ENCODE measurements at regions not wholly inside any gene's neighbourhood (a gene's known extent, or its start where the extent isn't known, plus 50 kb on each side); places are given as distances from the start of the nearest gene placed in this dataset.

GRCh38 chr1:244154872-244155531 is 103.9 kb downstream of the ZBTB18 start:
- TF ChIP-seq TSHZ2 (CRISPR knock-in tag; IDR thresholded peaks at IDR 0.05), result no peak
- TF ChIP-seq PPARA (CRISPR knock-in tag; IDR thresholded peaks at IDR 0.05; ENCODE audit: borderline replicate concordance), result no peak
- TF ChIP-seq ESRRG (CRISPR knock-in tag; IDR thresholded peaks at IDR 0.05), result no peak
- no peak for TF ChIP-seq ZNF8 (CRISPR knock-in tag; IDR thresholded peaks at IDR 0.05)

Measured in SK-N-SH treated with all-trans-retinoic acid at 6 μM for 48 hours (cell line).